Parathyroid adenoma (tissue), 2 donors: ENCODE measurements at regions not wholly inside any gene's neighbourhood (a gene's known extent, or its start where the extent isn't known, plus 50 kb on each side); places are given as distances from the start of the nearest gene placed in this dataset.

Experiments used
- H2AFZ ChIP-seq: fragments of 300-600 bp; sonication (generic); one replicate; pipeline ENCODE4 v1.7.0; 2017; ENCODE audit warnings: antibody characterized with exemption, mild to moderate bottlenecking
- H3K27ac ChIP-seq: fragments of 300-600 bp; sonication (generic); one replicate; pipeline ENCODE4 v1.7.0; 2017
- H3K27me3 ChIP-seq: fragments of 300-600 bp; sonication (generic); one replicate; pipeline ENCODE4 v1.7.0; 2017; ENCODE audit warnings: low read length; ENCODE audit not compliant: control insufficient read depth, insufficient read depth
- H3K36me3 ChIP-seq: fragments of 300-600 bp; sonication (generic); one replicate; pipeline ENCODE4 v1.7.0; 2017; ENCODE audit warnings: low read length; ENCODE audit not compliant: control insufficient read depth, insufficient read depth
- H3K4me1 ChIP-seq: fragments of 300-600 bp; sonication (generic); one replicate; pipeline ENCODE4 v1.7.0; 2017; ENCODE audit warnings: control low read depth
- H3K4me2 ChIP-seq: fragments of 300-600 bp; sonication (generic); one replicate; pipeline ENCODE4 v1.7.0; 2017; ENCODE audit warnings: low read length
- H3K4me3 ChIP-seq: fragments of 300-600 bp; sonication (generic); one replicate; pipeline ENCODE4 v1.7.0; 2017; ENCODE audit warnings: low read depth, low read length
- H3K79me2 ChIP-seq: fragments of 300-600 bp; sonication (generic); one replicate; pipeline ENCODE4 v1.7.0; 2017; ENCODE audit warnings: control low read depth
- H3K9ac ChIP-seq: fragments of 300-600 bp; sonication (generic); one replicate; pipeline ENCODE4 v1.7.0; 2017; ENCODE audit warnings: mild to moderate bottlenecking
- H3K9me3 ChIP-seq: fragments of 300-600 bp; sonication (generic); one replicate; pipeline ENCODE4 v1.7.0; 2017; ENCODE audit warnings: low read length; ENCODE audit not compliant: control insufficient read depth
- TF ChIP-seq, protein P1 (sequence below): fragments of 300-600 bp; sonication (generic); IDR thresholded peaks from one replicate; pipeline ENCODE4 v1.7.0; 2017; ENCODE audit warnings: antibody characterized with exemption, mild to moderate bottlenecking
- donor health status: primary hyperparathyroidism.

DNA sequence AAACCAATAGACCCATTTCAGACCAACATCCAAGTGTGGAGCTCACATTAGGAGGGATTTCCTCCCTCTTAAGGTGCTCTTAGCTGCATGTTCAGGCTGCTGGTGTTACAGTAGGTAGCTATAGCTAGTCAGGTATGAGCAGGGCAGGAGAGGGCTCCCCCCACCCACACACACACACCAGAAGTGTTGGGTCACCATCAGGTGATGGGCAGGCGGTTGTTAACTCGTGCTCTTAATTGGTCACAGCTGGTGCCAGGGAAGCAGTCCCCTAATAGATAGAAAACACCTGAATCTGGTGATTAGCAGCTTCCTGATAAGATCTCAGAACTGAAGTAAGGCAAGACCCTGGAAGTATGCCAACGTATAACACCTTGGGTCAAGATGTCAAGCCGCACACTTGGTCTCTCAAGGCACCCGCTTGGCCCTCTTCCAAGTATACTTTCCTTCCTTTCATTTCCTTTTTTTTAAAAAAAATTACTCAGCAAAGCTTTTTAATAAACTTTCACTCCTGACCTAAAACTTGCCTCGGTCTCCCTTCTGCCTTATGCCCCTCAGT, 532.4 kb downstream of the DNAH5 start:
- Histone ChIP-seq H3K27me3 (no peaks in the 10 kb centered on the region), H3K79me2 (no peaks in the 10 kb centered on the region), H3K4me3 (no peak overlapping the region), H2AFZ (no peak overlapping the region), H3K36me3 (no peaks in the 10 kb centered on the region), H3K9ac (no peak overlapping the region), H3K4me2 (no peak overlapping the region), H3K9me3 (no peaks in the 10 kb centered on the region), H3K27ac (no peak overlapping the region), H3K4me1 (no peaks in the 10 kb centered on the region)
- TF ChIP-seq, protein P1, sequence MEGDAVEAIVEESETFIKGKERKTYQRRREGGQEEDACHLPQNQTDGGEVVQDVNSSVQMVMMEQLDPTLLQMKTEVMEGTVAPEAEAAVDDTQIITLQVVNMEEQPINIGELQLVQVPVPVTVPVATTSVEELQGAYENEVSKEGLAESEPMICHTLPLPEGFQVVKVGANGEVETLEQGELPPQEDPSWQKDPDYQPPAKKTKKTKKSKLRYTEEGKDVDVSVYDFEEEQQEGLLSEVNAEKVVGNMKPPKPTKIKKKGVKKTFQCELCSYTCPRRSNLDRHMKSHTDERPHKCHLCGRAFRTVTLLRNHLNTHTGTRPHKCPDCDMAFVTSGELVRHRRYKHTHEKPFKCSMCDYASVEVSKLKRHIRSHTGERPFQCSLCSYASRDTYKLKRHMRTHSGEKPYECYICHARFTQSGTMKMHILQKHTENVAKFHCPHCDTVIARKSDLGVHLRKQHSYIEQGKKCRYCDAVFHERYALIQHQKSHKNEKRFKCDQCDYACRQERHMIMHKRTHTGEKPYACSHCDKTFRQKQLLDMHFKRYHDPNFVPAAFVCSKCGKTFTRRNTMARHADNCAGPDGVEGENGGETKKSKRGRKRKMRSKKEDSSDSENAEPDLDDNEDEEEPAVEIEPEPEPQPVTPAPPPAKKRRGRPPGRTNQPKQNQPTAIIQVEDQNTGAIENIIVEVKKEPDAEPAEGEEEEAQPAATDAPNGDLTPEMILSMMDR, result no peak

DNA sequence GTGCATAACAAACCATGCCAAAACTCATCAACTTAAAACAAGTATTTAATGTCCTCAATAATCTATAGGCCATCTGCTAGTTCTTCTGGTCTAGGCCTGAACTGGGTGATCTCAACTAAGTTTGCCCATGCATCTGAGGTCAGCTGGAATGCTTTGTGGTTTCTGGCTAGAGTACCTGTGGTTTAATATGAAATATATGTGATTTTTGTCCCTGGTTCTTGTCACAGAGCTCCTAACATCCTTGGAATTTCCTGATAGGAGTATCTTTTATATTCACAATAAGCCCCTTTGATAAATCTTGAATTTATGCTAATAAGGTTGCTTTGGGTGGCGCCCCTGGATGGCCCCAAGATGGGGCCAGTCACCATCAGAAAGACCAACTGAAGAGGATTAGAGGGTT, 535.9 kb downstream of the DNAH5 start:
- Histone ChIP-seq H3K4me2 (no peak overlapping the region), H3K79me2 (no peaks in the 10 kb centered on the region), H3K4me3 (no peak overlapping the region), H3K9ac (no peak overlapping the region), H3K4me1 (no peaks in the 10 kb centered on the region), H3K27ac (no peak overlapping the region), H3K27me3 (no peaks in the 10 kb centered on the region), H3K9me3 (no peaks in the 10 kb centered on the region), H2AFZ (no peak overlapping the region), H3K36me3 (no peaks in the 10 kb centered on the region)
- TF ChIP-seq, protein P1, result no peak

DNA sequence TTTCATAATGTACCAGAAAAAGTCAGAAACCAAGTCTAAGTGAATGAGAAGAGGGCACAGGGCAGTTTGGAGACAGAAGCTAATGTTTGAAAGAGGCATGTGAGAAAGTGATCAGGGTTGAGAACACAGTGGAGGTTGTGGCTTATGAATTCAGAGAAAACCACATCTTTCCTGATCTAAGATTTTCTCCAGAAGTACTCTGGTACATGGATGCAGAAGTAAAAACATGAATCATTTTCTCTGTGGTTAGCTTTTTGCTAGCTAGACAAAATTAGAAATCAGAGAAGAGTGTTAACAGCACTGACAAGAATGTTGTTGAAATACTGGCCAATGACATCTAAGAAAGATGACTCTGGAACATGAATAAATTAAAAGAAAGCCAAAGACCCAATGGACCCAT, 541.1 kb downstream of the DNAH5 start:
- Histone ChIP-seq H3K9ac (no peak overlapping the region), H3K4me1 (no peaks in the 10 kb centered on the region), H3K4me3 (no peak overlapping the region), H3K79me2 (no peaks in the 10 kb centered on the region), H3K4me2 (no peak overlapping the region), H3K27me3 (no peaks in the 10 kb centered on the region), H3K9me3 (no peaks in the 10 kb centered on the region), H3K27ac (no peak overlapping the region), H2AFZ (no peak overlapping the region), H3K36me3 (no peaks in the 10 kb centered on the region)
- TF ChIP-seq, protein P1, result no peak

DNA sequence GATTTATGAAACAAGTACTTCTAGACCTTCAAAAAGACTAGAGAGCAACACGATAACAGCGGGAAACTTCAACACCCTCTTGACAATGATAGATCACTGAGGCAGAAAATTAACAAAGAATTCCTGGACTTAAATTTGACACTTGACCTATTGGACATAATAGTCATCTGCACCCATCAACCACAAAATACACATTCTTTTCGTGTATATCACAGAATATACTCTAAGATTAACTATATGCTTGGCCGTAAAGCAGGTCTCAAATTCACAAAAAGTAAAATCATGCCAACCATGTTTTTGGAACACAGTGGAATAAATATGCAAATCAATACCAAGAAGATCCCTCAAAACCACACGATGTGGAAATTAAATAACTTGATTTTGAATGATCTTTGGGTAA, 559.4 kb downstream of the DNAH5 start:
- no peak overlapping the region for H3K4me2 ChIP-seq
- H3K36me3 ChIP-seq, result no peaks in the 10 kb centered on the region
- H3K9me3 ChIP-seq, result no peaks in the 10 kb centered on the region
- no peak overlapping the region for H3K4me3 ChIP-seq
- no peaks in the 10 kb centered on the region for H3K27me3 ChIP-seq
- TF ChIP-seq, protein P1, result no peak
- no peaks in the 10 kb centered on the region for H3K4me1 ChIP-seq
- H2AFZ ChIP-seq, result no peak overlapping the region
- H3K9ac ChIP-seq, result no peak overlapping the region
- no peaks in the 10 kb centered on the region for H3K79me2 ChIP-seq
- no peak overlapping the region for H3K27ac ChIP-seq

DNA sequence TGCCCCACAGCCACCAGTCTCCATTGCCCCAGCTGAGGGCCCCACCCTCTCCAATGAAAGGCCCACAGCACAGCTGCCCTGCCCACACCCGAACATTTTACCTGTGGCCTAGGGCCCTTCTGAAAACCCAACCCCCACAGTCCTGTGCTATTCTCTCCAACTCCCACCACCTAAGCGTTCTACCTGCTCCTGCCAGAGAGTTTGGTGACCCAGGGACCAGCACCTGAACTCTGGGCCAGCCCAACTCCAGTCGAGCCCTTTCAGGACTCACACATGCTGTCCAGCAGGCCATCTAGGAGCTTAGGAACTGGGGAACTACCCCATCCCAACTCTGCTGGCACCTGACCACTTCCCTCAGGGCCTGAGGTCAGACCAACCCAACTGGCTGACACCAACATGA, 562.3 kb downstream of the DNAH5 start:
- TF ChIP-seq, protein P1, result no peak
- Histone ChIP-seq H3K36me3 (no peaks in the 10 kb centered on the region), H3K4me2 (no peak overlapping the region), H3K27me3 (no peaks in the 10 kb centered on the region), H3K4me1 (no peaks in the 10 kb centered on the region), H3K27ac (no peak overlapping the region), H3K4me3 (no peak overlapping the region), H3K9ac (no peak overlapping the region), H2AFZ (no peak overlapping the region), H3K79me2 (no peaks in the 10 kb centered on the region), H3K9me3 (no peaks in the 10 kb centered on the region)
